ENCODE measurements at regions not wholly inside any gene's neighbourhood (a gene's known extent, or its start where the extent isn't known, plus 50 kb on each side); places are given as distances from the start of the nearest gene placed in this dataset.

GRCh38 chr9:87086221-87086818 is 139.0 kb upstream of the GAS1 start:
- TF ChIP-seq POLR2A (IDR thresholded peaks at IDR 0.05; ENCODE audit: low read depth, low read length), result no peak
- TF ChIP-seq POLR2AphosphoS5 (IDR thresholded peaks at IDR 0.05; ENCODE audit: low read depth, low read length), result no peak
- TF ChIP-seq TAF1 (IDR thresholded peaks at IDR 0.05; ENCODE audit: borderline replicate concordance, low read depth, low read length), result no peak

Data from GM12892 (cell line).